ENCODE measurements at regions not wholly inside any gene's neighbourhood (a gene's known extent, or its start where the extent isn't known, plus 50 kb on each side); places are given as distances from the start of the nearest gene placed in this dataset.
A peak's percentile ranks its signal among the peaks of the same experiment; 100 is the strongest.

- TF ChIP-seq POLR2A (IDR thresholded peaks at IDR 0.05) (no peak), CTCF (IDR thresholded peaks at IDR 0.05) (no peak)
- intact Hi-C loops (cut with DNase I), result no loop called here
- Histone ChIP-seq H3K4me1 (no peaks in the 10 kb centered on the region), H3K4me3 (no peak overlapping the region), H3K9me3 (no peaks in the 10 kb centered on the region), H3K27me3 (no peaks in the 10 kb centered on the region), H3K36me3 (replicated peaks in 1 of 2; ENCODE audit: insufficient read depth in 1 of 2, low read depth in 2 of 2) (no peaks in the 10 kb centered on the region), H3K27ac (no peak overlapping the region)
- ATAC-seq, result no peak
- DNase-seq, result no peak
- WGBS, 2 donors, result 83 to 87% methylated on average over 6 of the region's 6 CpGs
Measured at GRCh38 chr2:150127346-150127990, 360.0 kb downstream of the RND3 start.

- 88 to 93% methylated on average over 2 of the region's 2 CpGs for WGBS, 2 donors
Measured at GRCh38 chr2:150126839-150127238, 360.6 kb downstream of the RND3 start.

GRCh38 chr2:150126143-150126740 is 361.2 kb downstream of the RND3 start:
- no peaks in the 10 kb centered on the region for H3K9me3 ChIP-seq
- WGBS, 2 donors, result 84 to 89% methylated on average over 7 of the region's 7 CpGs
- no peaks in the 10 kb centered on the region for H3K27me3 ChIP-seq
- no peaks in the 10 kb centered on the region for H3K4me1 ChIP-seq
- intact Hi-C loops (cut with DNase I), result no loop called here
- TF ChIP-seq POLR2A (IDR thresholded peaks at IDR 0.05), result no peak
- TF ChIP-seq CTCF (IDR thresholded peaks at IDR 0.05), result no peak
- H3K27ac ChIP-seq, result no peak overlapping the region
- H3K4me3 ChIP-seq, result no peak overlapping the region
- no peak for DNase-seq
- no peaks in the 10 kb centered on the region for H3K36me3 ChIP-seq (replicated peaks in 1 of 2; ENCODE audit: insufficient read depth in 1 of 2, low read depth in 2 of 2)
- no peak for ATAC-seq

More at GRCh38 chr2:150126839-150127238, 360.6 kb downstream of the RND3 start:
- no peaks in the 10 kb centered on the region for H3K27me3 ChIP-seq
- no peaks in the 10 kb centered on the region for H3K9me3 ChIP-seq
- intact Hi-C loops (cut with DNase I), result no loop called here
- no peaks in the 10 kb centered on the region for H3K36me3 ChIP-seq (replicated peaks in 1 of 2; ENCODE audit: insufficient read depth in 1 of 2, low read depth in 2 of 2)
- TF ChIP-seq POLR2A (IDR thresholded peaks at IDR 0.05) (no peak), CTCF (IDR thresholded peaks at IDR 0.05) (no peak)
- H3K27ac ChIP-seq, result no peak overlapping the region
- ATAC-seq (no peak), DNase-seq (no peak)
- H3K4me1 ChIP-seq, result no peaks in the 10 kb centered on the region
- no peak overlapping the region for H3K4me3 ChIP-seq

- TF ChIP-seq POLR2A (IDR thresholded peaks at IDR 0.05) (no peak), CTCF (IDR thresholded peaks at IDR 0.05) (no peak)
- no peaks in the 10 kb centered on the region for H3K4me1 ChIP-seq
- WGBS, 2 donors, result 40 to 67% methylated on average over 9 of the region's 9 CpGs
- ATAC-seq (peak; percentile 55), DNase-seq (peak in 2 of 4 donors; percentile 12 to 28)
- H3K27me3 ChIP-seq, result no peaks in the 10 kb centered on the region
- peak overlapping the region in 1 of 4 donors; percentile 40 for H3K27ac ChIP-seq
- no peak overlapping the region for H3K4me3 ChIP-seq
- H3K9me3 ChIP-seq, result no peaks in the 10 kb centered on the region
- intact Hi-C loops (cut with DNase I), result no loop called here
- H3K36me3 ChIP-seq (replicated peaks in 1 of 2; ENCODE audit: insufficient read depth in 1 of 2, low read depth in 2 of 2), result no peaks in the 10 kb centered on the region
Measured at GRCh38 chr2:150125708-150126107, 361.8 kb downstream of the RND3 start.

GRCh38 chr2:150125188-150125587 is 362.3 kb downstream of the RND3 start:
- no peak for ATAC-seq
- no peaks in the 10 kb centered on the region for H3K4me1 ChIP-seq
- 83 to 85% methylated on average over 5 of the region's 5 CpGs for WGBS, 2 donors

More at GRCh38 chr2:150125188-150125587, 362.3 kb downstream of the RND3 start:
- no peak for TF ChIP-seq POLR2A (IDR thresholded peaks at IDR 0.05)
- no peak for TF ChIP-seq CTCF (IDR thresholded peaks at IDR 0.05)
- H3K27me3 ChIP-seq, result no peaks in the 10 kb centered on the region
- H3K27ac ChIP-seq, result no peak overlapping the region
- H3K36me3 ChIP-seq (replicated peaks in 1 of 2; ENCODE audit: insufficient read depth in 1 of 2, low read depth in 2 of 2), result no peaks in the 10 kb centered on the region
- no peak overlapping the region for H3K4me3 ChIP-seq
- no peak for DNase-seq
- intact Hi-C loops (cut with DNase I), result no loop called here
- H3K9me3 ChIP-seq, result no peaks in the 10 kb centered on the region
